ENCODE measurements at regions not wholly inside any gene's neighbourhood (a gene's known extent, or its start where the extent isn't known, plus 50 kb on each side); places are given as distances from the start of the nearest gene placed in this dataset.

DNA sequence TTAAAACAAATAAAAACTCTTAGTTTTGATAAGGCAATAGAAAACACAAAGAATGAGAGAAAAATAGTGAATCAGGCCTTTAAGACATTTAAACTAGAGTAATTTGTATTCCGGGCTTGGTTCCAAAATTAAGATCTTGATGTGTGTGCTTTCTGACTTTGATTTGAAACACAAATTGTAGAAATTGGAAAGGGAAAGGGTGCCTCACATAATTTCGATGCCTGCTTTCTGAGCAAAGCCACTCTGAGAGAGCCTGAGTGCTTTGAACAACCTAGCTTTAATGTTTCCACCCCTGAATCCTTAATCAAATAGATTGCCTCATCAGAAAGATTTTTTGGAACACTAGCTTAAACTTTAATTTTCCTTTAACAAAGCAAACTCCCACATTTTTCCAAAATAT, 666.8 kb downstream of the PCDH18 start:
- DNase-seq (ENCODE audit: extremely low read depth, low read depth, low spot score): no peak

DNA sequence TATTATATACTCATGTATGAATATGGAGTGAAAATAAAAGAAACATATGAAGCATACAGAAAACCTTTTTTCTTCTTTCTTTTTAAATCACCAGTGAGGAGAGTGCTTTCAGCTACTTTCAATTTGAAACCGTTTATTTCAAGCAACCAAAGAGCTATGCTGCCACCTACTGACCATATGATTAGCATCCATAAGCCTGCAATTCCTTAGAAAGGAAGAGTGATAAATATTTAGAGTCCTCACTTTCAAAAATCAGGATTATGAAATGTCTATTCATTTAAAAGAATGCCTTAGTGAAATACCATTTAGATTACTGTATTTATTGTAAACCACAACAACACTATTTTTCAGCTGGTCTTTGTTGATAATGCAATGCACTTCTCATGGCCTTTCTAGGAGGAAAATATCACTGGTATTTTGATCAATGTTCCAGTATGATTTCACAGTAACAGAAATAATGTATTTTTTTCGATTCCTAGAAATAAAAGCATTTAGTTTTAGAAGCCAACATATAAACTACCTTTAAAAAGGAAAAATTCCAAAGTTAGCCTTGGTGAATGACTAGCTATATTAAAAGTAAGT, 667.6 kb downstream of the PCDH18 start:
- DNase-seq (ENCODE audit: extremely low read depth, low read depth, low spot score): peak; percentile 85

DNA sequence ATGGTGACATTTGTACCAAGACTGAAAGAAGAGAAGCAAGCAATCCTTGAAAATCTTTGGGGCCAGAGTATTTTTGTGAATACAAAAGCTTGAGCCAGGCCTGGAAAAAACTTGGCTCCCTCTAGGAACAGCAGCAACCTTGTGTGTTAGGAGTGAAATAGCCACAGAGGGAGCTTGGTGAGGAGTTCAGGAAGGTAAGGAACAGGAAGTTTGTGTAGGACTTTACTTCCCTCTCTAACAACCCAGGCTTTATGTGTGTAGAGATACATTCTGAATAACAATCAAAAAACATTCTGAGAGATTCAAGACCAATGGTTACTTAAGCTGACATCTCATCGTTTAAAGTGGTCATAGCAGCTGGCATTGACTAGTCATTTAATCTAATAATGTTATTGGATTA, 668.5 kb downstream of the PCDH18 start:
- DNase-seq (ENCODE audit: extremely low read depth, low read depth, low spot score): peak; percentile 10

DNA sequence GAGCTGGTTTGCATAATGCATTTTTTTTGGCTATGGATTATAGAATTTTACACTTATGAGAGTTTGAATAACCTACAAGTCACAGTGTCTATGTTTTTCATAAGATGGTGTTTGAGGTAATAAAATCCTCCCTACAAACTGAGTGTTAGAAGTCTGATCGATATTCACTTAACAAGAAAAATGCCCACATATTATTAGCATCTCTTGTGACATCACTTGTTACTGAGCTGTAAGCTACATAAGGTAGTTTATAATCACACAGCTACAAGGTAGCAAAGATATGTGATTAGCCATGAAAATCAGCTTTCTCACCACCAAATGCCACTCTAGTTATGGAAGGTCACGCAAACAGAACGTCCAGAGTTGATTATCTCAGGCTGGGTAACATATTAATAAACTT, 669.6 kb downstream of the PCDH18 start:
- no peak for DNase-seq (ENCODE audit: extremely low read depth, low read depth, low spot score)

DNA sequence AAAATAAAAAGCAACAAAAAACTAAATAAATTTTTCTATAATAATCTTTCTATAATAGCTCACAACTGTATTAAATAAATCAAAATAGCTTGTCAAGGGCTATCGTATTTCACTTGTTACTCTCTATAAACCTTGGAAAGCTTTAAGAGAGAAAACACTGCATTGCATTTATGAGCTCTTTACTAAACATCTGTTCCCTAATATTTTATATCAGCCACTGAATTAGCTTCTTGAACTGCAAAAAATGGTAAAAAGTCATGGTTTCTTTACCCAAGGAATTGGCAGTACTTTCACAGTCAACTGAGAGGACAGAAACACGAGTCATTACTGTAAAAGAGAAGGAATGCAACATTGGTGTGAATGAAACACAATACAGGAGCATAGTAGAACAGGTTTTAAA, 671.2 kb downstream of the PCDH18 start:
- no peak for DNase-seq (ENCODE audit: extremely low read depth, low read depth, low spot score)

DNA sequence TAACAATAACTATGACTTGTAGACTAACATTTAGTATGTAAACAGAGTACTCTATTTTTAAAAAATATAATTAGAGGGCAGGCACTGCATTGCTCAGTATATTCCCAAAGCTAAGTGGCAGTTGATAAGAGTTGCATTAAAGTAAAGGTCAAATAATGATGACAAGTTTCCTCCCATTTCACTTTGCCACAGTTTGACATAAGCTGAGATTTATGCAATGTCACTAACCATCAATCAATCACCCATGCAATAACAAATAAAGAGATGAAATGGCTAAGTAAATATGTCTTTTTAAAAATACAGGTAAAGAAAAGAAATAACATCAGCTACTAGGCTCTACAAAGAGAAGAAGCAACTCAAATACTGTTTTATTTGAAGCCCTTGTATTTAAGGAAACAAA, 673.4 kb downstream of the PCDH18 start:
- DNase-seq (ENCODE audit: extremely low read depth, low read depth, low spot score): no peak

DNA sequence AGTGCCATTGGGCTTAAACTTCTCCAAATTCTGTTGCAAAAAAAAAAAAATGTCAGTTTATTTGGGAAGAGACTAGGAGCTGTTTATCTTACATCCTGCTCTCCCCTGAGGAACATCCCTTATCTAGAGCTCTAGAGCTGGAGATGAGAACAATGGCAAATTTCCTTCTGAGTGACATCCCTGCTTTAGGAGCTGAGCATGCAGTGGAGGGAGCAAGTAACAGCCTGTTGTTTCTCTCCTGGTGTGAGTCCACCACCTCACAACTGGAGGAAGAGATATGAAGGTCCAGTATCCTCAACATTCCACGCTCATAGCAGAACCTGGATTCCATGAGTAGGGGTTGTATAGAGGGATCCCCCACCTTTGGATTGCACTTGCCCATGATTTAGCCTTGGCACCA, 676.4 kb downstream of the PCDH18 start:
- no peak for DNase-seq (ENCODE audit: extremely low read depth, low read depth, low spot score)

DNA sequence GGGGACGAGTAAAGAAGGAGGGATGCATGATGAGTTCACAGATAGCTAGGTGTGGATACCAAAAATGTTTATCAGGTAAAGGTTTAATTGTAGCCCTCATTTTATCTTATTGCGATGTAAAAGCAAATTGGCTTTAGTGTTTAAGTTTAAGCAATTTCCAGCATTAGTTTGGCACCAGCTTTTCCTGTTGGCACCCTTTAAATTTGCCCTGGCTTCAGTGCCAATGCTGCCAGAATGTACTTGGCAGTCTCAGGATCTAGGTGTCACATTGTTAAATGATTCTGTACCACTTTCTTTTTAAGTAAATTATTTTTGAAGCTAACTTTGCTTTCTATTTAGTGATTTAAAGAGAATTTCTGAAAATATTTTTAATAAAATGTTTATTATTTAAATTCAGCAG, 681.8 kb downstream of the PCDH18 start:
- DNase-seq (ENCODE audit: extremely low read depth, low read depth, low spot score): no peak

DNA sequence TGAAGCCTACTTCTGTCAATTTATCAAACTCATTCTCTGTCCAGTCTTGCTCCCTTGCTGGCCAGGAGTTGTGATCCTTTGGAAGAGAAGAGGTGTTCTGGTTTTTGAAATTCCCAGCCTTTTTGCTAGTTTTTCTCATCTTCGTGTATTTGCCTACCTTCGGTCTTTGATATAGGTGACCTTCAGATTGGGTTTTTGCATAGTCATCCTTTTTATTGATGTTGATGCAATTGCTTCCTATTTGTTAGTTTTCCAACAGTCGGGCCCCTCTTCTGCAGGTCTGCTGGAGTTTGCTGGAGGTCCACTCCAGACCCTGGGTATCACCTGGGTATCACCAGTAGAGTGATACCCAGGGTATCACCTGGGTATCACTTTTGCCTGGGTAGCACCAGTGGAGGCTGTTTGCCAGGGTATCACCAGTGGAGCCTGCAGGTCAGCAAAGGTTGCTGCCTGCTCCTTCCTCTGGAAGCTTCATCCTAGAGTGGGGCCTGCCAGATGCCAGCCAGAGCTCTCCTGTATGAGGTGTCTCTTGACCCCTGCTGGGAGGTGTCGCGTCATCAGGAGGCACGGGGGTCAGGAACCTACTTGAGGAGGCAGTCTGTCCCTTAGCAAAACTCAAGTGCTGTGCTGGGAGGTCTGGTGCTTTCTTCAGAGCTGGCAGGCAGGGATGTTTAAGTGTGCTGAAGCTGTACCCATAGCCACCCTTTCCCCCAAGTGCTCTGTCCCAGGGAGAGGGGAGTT, 684.2 kb downstream of the PCDH18 start:
- no peak for DNase-seq (ENCODE audit: extremely low read depth, low read depth, low spot score)

DNA sequence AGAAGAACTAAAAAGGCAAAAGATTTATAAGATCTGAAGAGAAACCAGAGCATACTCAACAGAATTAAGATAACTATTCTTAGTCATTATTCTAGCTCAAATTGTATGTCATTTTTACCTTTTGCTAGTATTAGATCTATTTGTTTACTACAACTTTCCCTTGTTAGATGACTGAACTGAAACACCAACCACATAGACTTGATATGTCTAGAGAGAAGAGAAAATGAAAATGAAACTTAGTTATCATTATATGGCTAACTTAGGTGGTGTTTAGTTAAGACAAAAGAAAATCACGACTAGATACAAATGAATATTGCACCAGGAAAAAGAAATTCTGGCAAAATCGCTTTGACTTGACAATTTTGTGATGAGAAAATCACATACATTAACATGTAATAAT, 690.8 kb downstream of the PCDH18 start:
- no peak for DNase-seq (ENCODE audit: extremely low read depth, low read depth, low spot score)

DNA sequence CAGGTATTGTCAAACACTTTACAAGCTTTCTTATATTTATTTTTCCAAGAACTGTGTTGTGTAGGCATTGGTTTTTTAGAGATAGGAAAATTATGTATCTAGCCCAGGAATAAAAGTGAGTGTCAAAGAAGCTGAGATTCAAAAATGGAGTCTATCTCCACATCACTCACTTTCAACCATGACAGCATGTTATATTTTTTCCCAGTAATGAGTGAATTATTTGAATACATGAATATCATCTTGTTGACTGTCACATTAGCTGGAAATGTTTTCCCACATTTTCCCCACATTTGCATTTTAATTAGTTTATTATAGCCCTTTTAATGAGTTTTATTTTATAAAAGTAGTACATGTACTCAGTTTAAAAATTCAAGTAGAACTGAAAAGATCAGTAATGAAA, 693.7 kb downstream of the PCDH18 start:
- no peak for DNase-seq (ENCODE audit: extremely low read depth, low read depth, low spot score)

DNA sequence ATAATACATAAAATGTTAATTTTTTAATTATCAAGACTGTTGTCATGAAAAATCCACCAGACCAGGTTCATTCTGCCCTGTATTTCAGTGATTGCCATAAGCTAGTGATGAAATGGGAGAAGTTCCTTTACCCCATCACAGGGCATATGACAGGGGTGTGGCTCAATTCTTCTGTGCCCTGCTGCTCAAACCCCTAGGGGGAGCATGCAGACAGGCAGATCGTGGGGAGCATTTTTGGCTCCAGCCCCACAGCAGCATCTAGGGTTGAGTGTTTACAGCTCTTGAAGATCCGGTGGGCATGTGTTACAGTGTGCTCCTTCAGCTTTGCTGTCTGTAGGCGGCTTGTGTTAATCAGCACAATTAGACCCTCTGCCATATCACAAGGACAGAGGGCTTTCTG, 700.7 kb downstream of the PCDH18 start:
- DNase-seq (ENCODE audit: extremely low read depth, low read depth, low spot score): no peak

DNA sequence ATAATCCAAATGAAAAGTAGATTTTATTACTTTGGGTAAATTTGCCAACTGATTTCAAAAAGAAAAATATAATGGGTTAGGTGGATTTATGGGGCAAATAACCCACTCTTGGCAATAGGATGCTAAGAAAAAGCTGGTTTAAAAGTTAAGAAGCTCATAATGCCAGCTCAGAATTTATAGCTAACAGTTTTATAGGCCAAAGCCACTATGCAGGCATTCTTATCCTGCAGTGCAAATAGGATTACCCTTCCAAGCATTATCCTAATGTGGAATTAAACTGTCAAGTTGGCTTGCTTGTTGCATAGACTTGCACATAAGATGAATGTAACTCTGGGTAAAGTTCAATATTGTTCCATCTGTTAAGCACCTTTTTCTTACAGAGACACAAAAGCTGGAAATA, 703.0 kb downstream of the PCDH18 start:
- no peak for DNase-seq (ENCODE audit: extremely low read depth, low read depth, low spot score)

DNA sequence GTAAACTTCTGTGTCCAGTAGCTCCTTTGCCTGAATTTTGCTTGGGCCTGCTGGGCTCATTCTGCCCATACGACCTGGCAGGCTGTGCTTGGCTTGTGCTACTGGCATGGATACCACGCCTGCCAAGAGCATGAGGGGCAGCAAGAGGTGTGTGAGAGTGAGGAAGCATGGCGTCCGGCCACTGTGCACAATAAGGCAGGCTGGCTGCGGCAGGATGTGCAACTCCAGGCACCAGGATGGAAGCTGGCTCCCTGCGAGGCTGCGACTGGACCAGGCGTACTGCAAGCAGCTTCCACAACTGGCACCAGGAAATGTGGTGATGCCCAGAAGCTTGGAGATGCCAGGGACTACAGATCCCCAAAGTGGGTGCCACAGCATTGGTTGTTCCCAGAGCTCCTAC, 709.3 kb downstream of the PCDH18 start:
- DNase-seq (ENCODE audit: extremely low read depth, low read depth, low spot score): no peak

DNA sequence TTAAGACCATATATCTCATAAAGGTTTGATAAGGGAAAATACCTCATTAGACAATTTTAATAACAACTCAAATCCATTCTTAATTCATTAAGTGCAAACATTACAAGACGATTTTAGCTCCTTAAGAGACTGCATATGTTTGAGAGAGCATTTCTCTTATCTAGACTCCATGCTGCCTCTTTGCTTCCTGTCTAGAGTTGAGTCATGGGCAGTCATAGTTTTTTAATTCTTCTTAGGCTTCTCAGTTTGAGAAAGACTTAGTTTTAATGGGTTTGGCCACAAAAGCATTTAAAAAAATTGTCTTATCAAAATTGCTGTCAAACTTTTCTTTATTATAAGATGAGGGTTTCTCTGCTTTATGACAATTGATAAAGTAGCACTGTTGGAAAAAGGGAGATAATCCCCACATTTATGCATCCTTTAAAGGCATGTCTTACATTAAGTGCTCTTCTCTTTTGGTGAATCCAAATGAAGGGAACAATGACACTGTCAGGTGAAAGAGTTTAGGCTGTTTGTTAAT, 713.4 kb downstream of the PCDH18 start:
- DNase-seq (ENCODE audit: extremely low read depth, low read depth, low spot score): peak; percentile 54

DNA sequence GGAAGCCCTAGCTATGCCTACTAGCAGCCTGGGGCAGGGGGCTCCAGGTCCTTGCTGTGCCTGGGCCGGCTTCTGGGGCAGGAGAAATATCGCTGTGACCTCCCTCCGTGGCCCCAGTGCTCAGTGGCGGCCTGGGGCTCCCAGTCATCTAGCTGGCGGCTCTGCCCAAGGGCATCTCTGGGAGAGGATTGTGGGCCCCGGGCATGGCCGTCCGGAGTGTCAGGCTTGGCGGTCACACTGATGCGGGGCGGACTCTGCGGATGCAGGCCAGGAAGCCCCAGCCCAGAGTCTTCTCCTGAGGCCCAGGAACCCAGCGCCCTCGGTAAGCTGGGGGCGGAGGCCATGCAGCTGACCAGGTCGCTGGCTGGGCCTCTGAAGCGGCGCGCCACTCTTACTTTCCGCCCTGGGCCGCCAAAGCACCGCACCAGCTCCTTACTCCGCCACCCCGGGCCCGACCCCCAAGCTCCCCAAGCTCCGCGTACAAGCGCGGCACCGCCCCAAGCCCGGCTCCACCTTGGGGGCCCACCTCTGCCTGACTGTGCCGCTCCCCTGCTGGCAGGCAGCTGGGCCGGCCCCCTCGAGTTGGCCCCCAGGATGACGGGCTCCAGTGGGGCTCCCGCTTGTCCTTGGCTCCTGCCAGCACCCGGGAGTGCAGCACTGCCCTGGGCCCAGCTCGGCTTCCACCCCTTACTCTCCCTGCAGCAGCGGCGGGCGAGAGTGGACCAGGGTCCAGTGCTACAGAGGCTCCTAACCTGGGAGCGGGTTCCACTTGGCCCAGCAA, 720.0 kb downstream of the PCDH18 start:
- DNase-seq (ENCODE audit: extremely low read depth, low read depth, low spot score): no peak

DNA sequence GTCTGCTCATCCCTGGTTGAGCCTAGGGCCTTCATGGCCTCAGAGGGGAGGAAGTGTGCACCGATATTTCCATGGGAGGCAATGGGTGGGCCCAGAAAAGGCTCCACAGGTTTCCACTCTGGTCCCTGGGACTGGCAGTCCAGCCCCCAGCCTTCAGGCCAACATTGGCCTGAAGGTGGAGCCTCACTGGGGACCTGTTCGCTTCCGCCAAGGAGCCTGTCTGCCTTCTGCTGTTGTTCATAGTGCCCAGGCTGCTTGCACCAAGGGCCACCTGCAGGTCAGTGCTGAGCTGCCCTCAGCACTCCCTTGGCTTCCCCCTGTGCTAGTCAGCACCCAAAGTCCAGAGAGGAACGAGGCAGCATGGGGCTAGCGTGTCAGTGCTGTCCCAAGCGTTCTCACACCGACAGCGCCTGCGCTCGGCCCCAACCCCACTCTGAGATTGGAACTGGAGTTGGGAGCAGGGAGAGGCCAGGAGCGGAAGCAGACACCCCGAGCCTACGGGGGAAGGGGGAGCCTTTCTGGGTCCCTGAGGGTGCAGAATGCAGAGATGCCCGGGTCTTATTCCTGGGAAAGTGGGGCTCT, 720.7 kb downstream of the PCDH18 start:
- DNase-seq (ENCODE audit: extremely low read depth, low read depth, low spot score): no peak

DNA sequence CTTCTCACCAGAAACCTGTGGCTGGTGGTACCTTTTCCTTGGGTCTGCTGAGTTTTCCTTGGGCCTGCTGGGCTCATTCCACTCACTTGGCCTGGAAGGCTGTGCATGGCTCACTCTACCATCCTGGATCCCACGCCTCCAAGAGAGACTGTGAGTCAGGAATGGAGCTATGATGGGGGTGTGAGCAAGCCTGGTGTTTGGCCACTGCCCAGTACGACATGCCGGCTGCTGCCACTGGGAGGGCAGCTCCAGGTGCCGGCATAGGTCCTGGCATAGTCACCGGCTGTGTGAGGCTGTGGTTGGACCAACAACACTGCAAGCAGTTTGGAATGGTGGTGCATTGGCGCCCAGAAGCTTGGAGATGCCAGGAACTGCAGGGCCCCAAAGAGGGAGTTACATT, 721.7 kb downstream of the PCDH18 start:
- DNase-seq (ENCODE audit: extremely low read depth, low read depth, low spot score): no peak

DNA sequence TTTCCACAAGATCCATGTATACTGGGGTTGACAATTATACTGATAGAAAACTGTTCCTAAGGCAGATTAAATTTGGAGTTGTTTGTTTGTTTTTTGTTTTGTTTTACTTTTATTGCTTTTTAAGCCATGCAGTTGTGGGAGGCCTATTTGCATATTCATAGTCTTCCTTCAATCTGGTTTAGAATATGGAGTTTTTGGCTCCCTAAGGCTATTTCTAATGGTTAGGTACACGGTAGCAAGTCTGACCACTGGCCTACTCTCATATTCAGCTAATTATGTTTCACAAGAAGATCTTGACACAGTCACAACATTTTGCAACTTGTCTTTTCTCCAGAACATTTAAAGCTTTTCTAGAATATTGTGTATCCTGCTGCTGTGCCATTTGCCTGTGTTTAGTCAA, 725.5 kb downstream of the PCDH18 start:
- DNase-seq (ENCODE audit: extremely low read depth, low read depth, low spot score): no peak

DNA sequence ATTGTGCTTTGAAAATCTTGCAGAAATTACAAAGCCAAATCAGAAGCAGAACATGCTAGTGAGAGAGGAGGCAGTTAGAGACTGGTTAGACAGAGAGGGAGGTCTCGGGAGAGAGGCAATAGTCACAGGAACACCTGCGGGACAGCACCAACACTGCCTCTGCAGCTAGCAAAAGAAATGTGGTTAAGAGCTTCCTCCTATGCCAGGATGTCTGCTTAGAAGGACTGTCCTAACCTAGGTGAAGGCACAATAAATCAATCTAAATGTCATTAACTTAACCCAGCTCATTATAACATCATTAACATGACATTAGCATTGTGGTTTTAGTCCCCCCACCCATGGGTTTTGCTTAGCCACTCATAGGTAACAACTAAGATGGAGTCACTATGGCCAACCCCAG, 726.7 kb downstream of the PCDH18 start:
- DNase-seq (ENCODE audit: extremely low read depth, low read depth, low spot score): no peak

DNA sequence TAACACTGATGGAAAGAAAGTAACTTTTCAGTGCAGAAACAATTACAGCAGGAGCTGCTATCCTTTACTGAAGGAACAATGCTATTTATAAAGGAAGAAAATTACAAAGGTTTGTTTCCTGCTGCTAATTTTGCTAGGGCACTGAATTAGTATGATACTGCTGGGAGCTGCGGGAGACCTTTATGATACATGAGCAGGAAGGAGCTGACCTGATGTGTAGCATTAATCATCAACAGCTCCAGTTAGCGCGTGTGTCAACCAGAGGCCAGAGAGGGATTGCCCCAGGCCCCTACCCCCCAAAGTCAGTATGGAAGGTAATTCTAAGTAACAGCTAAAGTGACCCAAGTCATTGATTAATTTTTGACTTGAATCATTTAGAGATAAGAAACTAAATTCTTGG, 728.9 kb downstream of the PCDH18 start:
- DNase-seq (ENCODE audit: extremely low read depth, low read depth, low spot score): no peak

DNA sequence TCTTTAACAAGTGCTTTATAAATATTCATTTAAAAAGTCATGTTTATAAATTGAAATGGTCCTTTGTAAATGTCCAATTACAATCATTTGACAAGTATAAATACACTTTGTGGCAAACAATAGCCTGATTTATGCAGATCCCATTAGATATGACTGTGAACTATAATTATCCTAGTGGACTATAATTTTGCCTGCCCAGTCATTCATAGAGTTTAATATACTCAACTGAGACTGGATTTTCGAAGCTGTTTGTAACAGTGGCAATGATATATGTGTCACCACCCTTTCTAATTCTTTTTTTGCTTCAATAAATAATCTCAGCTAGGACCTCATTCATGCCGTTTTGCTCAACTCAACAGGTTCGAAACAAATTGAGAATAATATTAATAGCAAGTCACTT, 732.0 kb downstream of the PCDH18 start:
- no peak for DNase-seq (ENCODE audit: extremely low read depth, low read depth, low spot score)

Data from glomerular endothelial cell (primary cell).